Stimulated activated CD8-positive, alpha-beta memory T cell treated with anti-CD3 and anti-CD28 coated beads, Interleukin-15, amount 100 ng/mL, for 48 hours (primary cell): ENCODE measurements at regions not wholly inside any gene's neighbourhood (a gene's known extent, or its start where the extent isn't known, plus 50 kb on each side); places are given as distances from the start of the nearest gene placed in this dataset.
"Not testable (repeated sequence)": the region's sequence is repeated elsewhere in the genome, so short reads cannot be mapped to it uniquely, and the experiment has no call there.

Source experiments
- DNase-seq, 2 donors: peaks; one replicate each; pipeline ENCODE4 v3.0.0-alpha.2; 2020; ENCODE audit warnings: low read depth in 2 of 2

GRCh38 chr14:37785298-37785697, 189.9 kb downstream of the TTC6 start:
- not testable (repeated sequence) for DNase-seq

- not testable (repeated sequence) for DNase-seq
Measured at GRCh38 chr14:37786114-37786625, 190.7 kb downstream of the TTC6 start.

- no peak for DNase-seq
Measured at GRCh38 chr14:37787879-37788494, 192.6 kb downstream of the TTC6 start.

GRCh38 chr14:37791384-37792036, 196.1 kb downstream of the TTC6 start:
- DNase-seq: no peak

- DNase-seq: no peak
Measured at GRCh38 chr14:37792124-37792523, 196.7 kb downstream of the TTC6 start.

- no peak for DNase-seq
Measured at GRCh38 chr14:37796703-37797416, 201.4 kb downstream of the TTC6 start.

GRCh38 chr14:37797675-37798074, 202.2 kb downstream of the TTC6 start:
- no peak for DNase-seq

- no peak for DNase-seq
Measured at GRCh38 chr14:37807722-37808121, 212.3 kb downstream of the TTC6 start.

GRCh38 chr14:37810094-37810801, 214.8 kb downstream of the TTC6 start:
- no peak for DNase-seq

- DNase-seq: no peak
Measured at GRCh38 chr14:37813732-37814131, 218.3 kb downstream of the TTC6 start.

- no peak for DNase-seq
Measured at GRCh38 chr14:37816135-37816534, 220.7 kb downstream of the TTC6 start.

- DNase-seq: no peak
Measured at GRCh38 chr14:37816743-37817295, 221.4 kb downstream of the TTC6 start.

- no peak for DNase-seq
Measured at GRCh38 chr14:37819155-37820015, 224.0 kb downstream of the TTC6 start.

GRCh38 chr14:37820810-37821209, 225.4 kb downstream of the TTC6 start:
- DNase-seq: not testable (repeated sequence)

GRCh38 chr14:37824939-37825712, 229.7 kb downstream of the TTC6 start:
- DNase-seq: no peak

- DNase-seq: no peak
Measured at GRCh38 chr14:37826869-37827268, 231.4 kb downstream of the TTC6 start.

- DNase-seq: no peak
Measured at GRCh38 chr14:37830271-37830670, 234.8 kb downstream of the TTC6 start.

GRCh38 chr14:37834275-37834674, 238.8 kb downstream of the TTC6 start:
- DNase-seq: no peak

- DNase-seq: not testable (repeated sequence)
Measured at GRCh38 chr14:37838778-37839177, 243.3 kb downstream of the TTC6 start.

GRCh38 chr14:37841039-37841438, 245.6 kb downstream of the TTC6 start:
- not testable (repeated sequence) for DNase-seq
